Activated CD8-positive, alpha-beta T cell treated with anti-CD3 and anti-CD28 coated beads for 36 hours (primary cell): ENCODE measurements at regions not wholly inside any gene's neighbourhood (a gene's known extent, or its start where the extent isn't known, plus 50 kb on each side); places are given as distances from the start of the nearest gene placed in this dataset.

Experiments
- ATAC-seq: fragments of 200-7000 bp; cut with Tn5 transposase; one replicate; pipeline ENCODE4 v1.10.0; 2021; ENCODE audit warnings: mild to moderate bottlenecking, moderate library complexity
- CTCF ChIA-PET: fragments of 350-600 bp; sonication (Branson Sonifier 250); formaldehyde crosslinking; loops from one replicate; lab custom pipeline; 2021; ENCODE audit warnings: antibody characterized with exemption; lab: Charles Lee
- POLR2A ChIA-PET: fragments of 350-600 bp; sonication (Branson Sonifier 250); formaldehyde crosslinking; loops from one replicate; lab custom pipeline; 2021; ENCODE audit warnings: antibody characterized with exemption; lab: Charles Lee
- DNase-seq: peaks from one replicate; pipeline ENCODE4 v3.0.0-alpha.2; 2020
- H3K27ac Mint-ChIP-seq: one replicate; pipeline ENCODE4 v1.8.0; 2021; ENCODE audit warnings: mild to moderate bottlenecking, mixed read lengths
- H3K27me3 Mint-ChIP-seq: one replicate; pipeline ENCODE4 v1.8.0; 2021; ENCODE audit warnings: mixed read lengths
- H3K36me3 Mint-ChIP-seq: one replicate; pipeline ENCODE4 v1.8.0; 2021; ENCODE audit warnings: low read depth, mixed read lengths
- H3K4me1 Mint-ChIP-seq: one replicate; pipeline ENCODE4 v1.8.0; 2021; ENCODE audit warnings: low read depth, mixed read lengths
- H3K4me3 Mint-ChIP-seq: one replicate; pipeline ENCODE4 v1.8.0; 2021; ENCODE audit warnings: mild to moderate bottlenecking, moderate library complexity, mixed read lengths
- H3K9me3 Mint-ChIP-seq: one replicate; pipeline ENCODE4 v1.8.0; 2021; ENCODE audit warnings: mixed read lengths
- CTCF ChIP-seq: fragments of 200-600 bp; IDR thresholded peaks from one replicate; pipeline ENCODE4 v1.8.0; 2022; ENCODE audit warnings: antibody characterized with exemption, mild to moderate bottlenecking
- intact Hi-C: fragments of 100-400 bp; cut with micrococcal nuclease; formaldehyde crosslinking; loops from one replicate; pipeline ENCODE4 v1.10.0; 2022

DNA sequence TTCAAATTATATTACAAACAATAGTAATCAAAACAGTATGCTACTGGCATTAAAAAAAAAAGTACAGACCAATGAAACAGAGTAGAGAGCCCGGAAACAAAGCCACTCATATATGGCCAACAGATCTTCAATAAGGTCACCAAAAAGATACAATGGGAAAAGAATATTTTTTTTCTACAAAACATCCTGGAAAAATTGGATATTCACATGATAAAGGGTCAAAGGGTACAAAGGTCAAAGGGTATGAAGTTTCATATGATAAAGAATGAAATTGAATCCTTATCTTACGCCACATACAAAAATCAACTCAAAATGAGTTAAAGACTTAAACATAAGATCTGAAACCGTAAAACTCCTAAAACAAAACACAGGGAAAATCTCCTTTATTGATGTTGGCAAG lies 168.5 kb upstream of the PELI2 start:
- ATAC-seq (no peak), DNase-seq (no peak)
- Mint-ChIP-seq H3K36me3 (no peaks in the 10 kb centered on the region), H3K27me3 (peaks cover 12% of the 10 kb centered on the region), H3K4me3 (no peak overlapping the region), H3K9me3 (no peaks in the 10 kb centered on the region), H3K27ac (no peak overlapping the region), H3K4me1 (no peaks in the 10 kb centered on the region)
- POLR2A ChIA-PET: no interaction called here
- no peak for TF ChIP-seq CTCF
- CTCF ChIA-PET: no interaction called here
- intact Hi-C loops: no loop called here

DNA sequence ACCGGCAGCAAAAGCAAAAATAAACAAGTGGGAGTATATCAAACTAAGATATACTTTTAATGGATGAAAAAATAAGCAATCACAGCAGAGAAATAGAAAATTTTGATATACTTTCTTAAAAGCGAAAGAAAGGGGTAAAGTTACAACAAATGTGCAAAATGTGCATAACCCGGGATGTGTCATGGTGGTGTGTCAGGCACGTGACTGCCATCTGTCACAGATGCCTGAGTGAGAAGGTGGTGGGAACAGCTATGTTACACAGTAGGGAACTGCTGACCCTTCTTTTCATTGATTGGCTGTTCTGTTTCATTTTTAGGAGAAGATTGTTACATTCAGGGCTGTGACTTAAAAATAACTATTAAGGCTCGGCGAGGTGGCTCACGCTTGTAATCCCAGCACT lies 168.1 kb upstream of the PELI2 start:
- Mint-ChIP-seq H3K9me3 (no peaks in the 10 kb centered on the region), H3K4me1 (no peaks in the 10 kb centered on the region), H3K27me3 (peaks cover 12% of the 10 kb centered on the region), H3K36me3 (no peaks in the 10 kb centered on the region), H3K4me3 (no peak overlapping the region), H3K27ac (no peak overlapping the region)
- ATAC-seq (no peak), DNase-seq (no peak)
- no peak for TF ChIP-seq CTCF
- ChIA-PET POLR2A (no interaction called here), CTCF (no interaction called here)
- intact Hi-C loops: no loop called here

- DNase-seq: no peak
- Mint-ChIP-seq H3K9me3 (no peaks in the 10 kb centered on the region), H3K27ac (no peak overlapping the region), H3K4me1 (no peaks in the 10 kb centered on the region), H3K36me3 (no peaks in the 10 kb centered on the region), H3K27me3 (peaks cover 10% of the 10 kb centered on the region), H3K4me3 (no peak overlapping the region)
- intact Hi-C loops: no loop called here
- TF ChIP-seq CTCF: no peak
- POLR2A ChIA-PET: no interaction called here
- ATAC-seq: no peak
- CTCF ChIA-PET: no interaction called here
Observed at GRCh38 chr14:55951341-55952206, 166.6 kb upstream of the PELI2 start.

DNA sequence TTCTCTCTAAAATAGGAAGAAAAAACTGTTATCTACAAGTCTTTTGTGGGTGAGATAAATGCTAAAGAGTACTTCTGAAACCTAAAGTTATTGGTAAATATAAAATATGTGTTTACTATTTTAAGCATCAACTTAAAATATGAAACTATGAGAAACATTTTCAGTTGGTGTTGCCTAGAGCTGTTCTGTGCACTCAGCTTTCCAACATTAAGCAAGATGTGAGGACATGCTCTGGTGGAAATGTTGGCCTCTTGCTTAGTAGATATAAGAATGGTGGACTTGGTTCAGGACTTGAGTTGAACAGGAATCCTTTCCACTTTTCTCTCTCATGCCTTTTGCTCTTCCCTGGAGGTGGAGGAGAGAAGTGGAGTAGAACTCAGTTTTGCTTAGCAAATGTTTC lies 164.1 kb upstream of the PELI2 start:
- ChIA-PET POLR2A (no interaction called here), CTCF (no interaction called here)
- Mint-ChIP-seq H3K36me3 (no peaks in the 10 kb centered on the region), H3K4me3 (no peak overlapping the region), H3K27me3 (peaks cover 14% of the 10 kb centered on the region), H3K27ac (no peak overlapping the region), H3K4me1 (no peaks in the 10 kb centered on the region), H3K9me3 (no peaks in the 10 kb centered on the region)
- ATAC-seq (no peak), DNase-seq (no peak)
- intact Hi-C loops: no loop called here
- TF ChIP-seq CTCF: no peak

- no peaks in the 10 kb centered on the region for H3K9me3 Mint-ChIP-seq
- peaks cover 8% of the 10 kb centered on the region for H3K27me3 Mint-ChIP-seq
- no peak for DNase-seq
- no peaks in the 10 kb centered on the region for H3K4me1 Mint-ChIP-seq
- no peak for ATAC-seq
- no peaks in the 10 kb centered on the region for H3K36me3 Mint-ChIP-seq
- intact Hi-C loops: no loop called here
- ChIA-PET CTCF (interaction anchor here (1.7 kb wide), 1 partner anchor 385 kb away, joined by 3 read pairs; no protein-coding TSS in a partner anchor), POLR2A (no interaction called here)
- H3K27ac Mint-ChIP-seq: no peak overlapping the region
- TF ChIP-seq CTCF: no peak
- H3K4me3 Mint-ChIP-seq: no peak overlapping the region
Observed at GRCh38 chr14:55955175-55955574, 163.0 kb upstream of the PELI2 start.
